GM12878 (cell line): ENCODE measurements at regions not wholly inside any gene's neighbourhood (a gene's known extent, or its start where the extent isn't known, plus 50 kb on each side); places are given as distances from the start of the nearest gene placed in this dataset.

ENCODE experiments used
- ATAC-seq: fragments of 200-7000 bp; cut with Tn5 transposase; 3 replicates; pipeline ENCODE4 v1.9.1; 2020; ENCODE audit warnings: mild to moderate bottlenecking, moderate library complexity
- BruUV-seq: library from RNA; stranded (reverse); fragments of 400-500 nt; replicated peaks from 2 replicates; lab custom pipeline; 2021; lab: Mats Ljungman, UMichigan
- CTCF ChIA-PET: fragments of 300-600 bp; sonication (Branson Sonifier 250); formaldehyde crosslinking; extraction: SDS; loops from one replicate; lab custom pipeline; 2021; ENCODE audit warnings: inconsistent platforms; lab: Yijun Ruan, JAX
- POLR2A ChIA-PET: fragments of 350-600 bp; formaldehyde crosslinking; extraction: SDS; loops from one replicate; lab custom pipeline; 2021; ENCODE audit warnings: inconsistent platforms; lab: Charles Lee
- RAD21 ChIA-PET: fragments of 300-600 bp; sonication (Branson Sonifier 250); formaldehyde crosslinking; loops from one replicate; lab custom pipeline; 2023; ENCODE audit warnings: antibody characterized with exemption; ENCODE audit not compliant: unreplicated experiment; lab: Charles Lee
- SMC1A ChIA-PET: fragments of 300-600 bp; sonication (Branson Sonifier 250); formaldehyde crosslinking; loops from one replicate; lab custom pipeline; 2023; ENCODE audit not compliant: unreplicated experiment, uncharacterized antibody; lab: Charles Lee
- DNase-seq: peaks from one replicate; pipeline ENCODE4 v3.0.0-alpha.2; 2011; ENCODE audit warnings: low read depth, low spot score
- FAIRE-seq: peaks from 3 replicates; lab custom pipeline; 2011; peaks lifted over from hg19 to GRCh38; lab: Jason Lieb, UNC
- H2AFZ ChIP-seq: 2 replicates; pipeline ENCODE4 v1.6.0; 2011; ENCODE audit warnings: low read depth, low read length, control low read depth; ENCODE audit not compliant: control insufficient read depth
- H3K27ac ChIP-seq: 2 replicates; pipeline ENCODE4 v1.5.1; 2011; ENCODE audit warnings: control low read depth; ENCODE audit not compliant: control insufficient read depth, insufficient read depth
- H3K27me3 ChIP-seq, 2 experiments: replicated peaks in 1 of 2; 2 replicates each; pipeline versions ENCODE4 v1.6.0 to v1.6.1; 2011; ENCODE audit warnings: low read length in 1 of 2; ENCODE audit not compliant: control insufficient read depth in 2 of 2, insufficient read depth in 2 of 2
- H3K36me3 ChIP-seq, 2 experiments: 2 replicates each; pipeline ENCODE4 v1.5.1; 2011; ENCODE audit warnings: low read length in 1 of 2; ENCODE audit not compliant: control insufficient read depth in 2 of 2, insufficient read depth in 2 of 2
- H3K4me1 ChIP-seq: 2 replicates; pipeline ENCODE4 v1.6.1; 2011; ENCODE audit warnings: mild to moderate bottlenecking, low read length, moderate library complexity, mixed read lengths; ENCODE audit not compliant: control insufficient read depth, insufficient read depth
- H3K4me2 ChIP-seq: 2 replicates; pipeline ENCODE4 v1.6.0; 2011; ENCODE audit warnings: control low read depth; ENCODE audit not compliant: control insufficient read depth, insufficient read depth
- H3K4me3 ChIP-seq: fragments of 200-600 bp; sonication (generic); 2 replicates; pipeline ENCODE4 v1.5.1; 2016
- H3K79me2 ChIP-seq: 2 replicates; pipeline ENCODE4 v1.6.0; 2011; ENCODE audit warnings: low read length; ENCODE audit not compliant: control insufficient read depth, insufficient read depth
- H3K9ac ChIP-seq: 2 replicates; pipeline ENCODE4 v1.8.0; 2011; ENCODE audit warnings: low read length, control low read depth, mixed read lengths; ENCODE audit not compliant: control insufficient read depth, insufficient read depth
- H3K9me3 ChIP-seq: replicated peaks from 3 replicates; pipeline ENCODE4 v1.5.1; 2011; ENCODE audit warnings: mild to moderate bottlenecking, low read length; ENCODE audit not compliant: control insufficient read depth, insufficient read depth
- H4K20me1 ChIP-seq: 2 replicates; pipeline ENCODE4 v1.6.0; 2011; ENCODE audit not compliant: control insufficient read depth, insufficient read depth
- BHLHE40 ChIP-seq, 2 experiments: fragments of 450-650 bp in 1 of 2; IDR thresholded peaks; 2 replicates each; pipeline ENCODE4 v1.6.1; 2011 to 2017; ENCODE audit warnings: low read depth in 2 of 2, borderline replicate concordance in 1 of 2, improper control_type of control experiment in 1 of 2, low read length in 1 of 2, mild to moderate bottlenecking in 1 of 2
- CREM ChIP-seq: IDR thresholded peaks from 2 replicates; pipeline ENCODE4 v1.6.1; 2014; ENCODE audit warnings: antibody characterized with exemption, low read depth
- ELK1 ChIP-seq: IDR thresholded peaks from 2 replicates; pipeline ENCODE4 v1.6.1; 2012; ENCODE audit warnings: low read depth, low read length, improper control_type of control experiment
- IKZF2 ChIP-seq, 2 experiments: fragments of 450-650 bp; IDR thresholded peaks; 2 replicates each; pipeline ENCODE4 v1.6.1; 2017; ENCODE audit warnings: mild to moderate bottlenecking in 2 of 2, moderate library complexity in 2 of 2
- KDM1A ChIP-seq: fragments of 200-600 bp; sonication (generic); IDR thresholded peaks from 2 replicates; pipeline ENCODE4 v1.6.1; 2016; ENCODE audit warnings: borderline replicate concordance
- MEF2A ChIP-seq: IDR thresholded peaks from 2 replicates; pipeline ENCODE4 v1.6.1; 2011; ENCODE audit warnings: low read depth, mild to moderate bottlenecking, low read length, moderate library complexity; ENCODE audit not compliant: insufficient read depth
- NR2F1 ChIP-seq: fragments of 450-650 bp; conservative IDR thresholded peaks from 2 replicates; pipeline ENCODE4 v1.6.1; 2017; ENCODE audit warnings: mild to moderate bottlenecking
- USF2 ChIP-seq: IDR thresholded peaks from 2 replicates; pipeline ENCODE4 v1.6.1; 2011; ENCODE audit warnings: low read depth, low read length, improper control_type of control experiment, borderline replicate concordance
- WRNIP1 ChIP-seq: IDR thresholded peaks from 2 replicates; pipeline ENCODE4 v1.6.1; 2011; ENCODE audit warnings: low read depth, low read length, improper control_type of control experiment, borderline replicate concordance
- ZBTB4 ChIP-seq: fragments of 450-650 bp; formaldehyde crosslinking; IDR thresholded peaks from 2 replicates; pipeline ENCODE4 v1.4.0; 2022; ENCODE audit warnings: mild to moderate bottlenecking, moderate library complexity
- ZNF207 ChIP-seq: fragments of 450-650 bp; IDR thresholded peaks from 2 replicates; pipeline ENCODE4 v1.6.1; 2014; ENCODE audit warnings: antibody characterized with exemption, mild to moderate bottlenecking, borderline replicate concordance
- ZNF24 ChIP-seq: fragments of 450-650 bp; IDR thresholded peaks from 2 replicates; pipeline ENCODE4 v1.6.1; 2017; ENCODE audit warnings: antibody characterized with exemption, mild to moderate bottlenecking
- ZNF592 ChIP-seq: fragments of 450-650 bp; IDR thresholded peaks from 2 replicates; pipeline ENCODE4 v1.6.1; 2017; ENCODE audit warnings: mild to moderate bottlenecking, moderate library complexity
- ZSCAN29 ChIP-seq: fragments of 450-650 bp; IDR thresholded peaks from 2 replicates; pipeline ENCODE4 v1.6.1; 2017; ENCODE audit warnings: mild to moderate bottlenecking, moderate library complexity
- WGBS: methylation state at CpG from one replicate; pipeline ENCODE4 v1.1.6; 2016; ENCODE audit warnings: low lambda C conversion rate; ENCODE audit not compliant: insufficient replicate concordance, insufficient coverage; ENCODE audit errors: missing lambda C conversion rate; 5-methylcytosine and 5-hydroxymethylcytosine counted together
- in situ Hi-C: fragments of 300-500 bp; cut with MboI; formaldehyde crosslinking; loops from 9 replicates; pipeline ENCODE4 v1.14.3; 2018; ENCODE audit warnings: mixed read lengths
- intact Hi-C: fragments of 100-400 bp; cut with micrococcal nuclease; formaldehyde crosslinking; loops from one replicate; pipeline ENCODE4 v1.14.2; 2022; ENCODE audit not compliant: unreplicated experiment

- H4K20me1 ChIP-seq: no peaks in the 10 kb centered on the region
- ChIA-PET CTCF (no interaction called here), RAD21 (no interaction called here), SMC1A (no interaction called here), POLR2A (no interaction called here)
- DNase-seq (no peak), ATAC-seq (no peak), FAIRE-seq (no peak)
- H3K79me2 ChIP-seq: no peaks in the 10 kb centered on the region
- no peak overlapping the region for H3K27ac ChIP-seq
- no peak overlapping the region for H2AFZ ChIP-seq
- H3K4me1 ChIP-seq: no peaks in the 10 kb centered on the region
- intact Hi-C loops: no loop called here
- BruUV-seq: no TSS peak
- H3K27me3 ChIP-seq: no peaks in the 10 kb centered on the region
- in situ Hi-C loops: no loop called here
- no peak overlapping the region for H3K4me2 ChIP-seq
- H3K4me3 ChIP-seq: no peak overlapping the region
- TF ChIP-seq USF2 (no peak), ZSCAN29 (no peak), IKZF2 (IDR thresholded peaks at IDR 0.05) (no peak), WRNIP1 (no peak), BHLHE40 (IDR thresholded peaks at IDR 0.05; ENCODE audit: borderline replicate concordance in 1 of 2, low read depth in 2 of 2, low read length in 1 of 2) (no peak), ZNF592 (no peak), NR2F1 (no peak), CREM (no peak), ELK1 (no peak), ZBTB4 (CRISPR knock-in tag) (no peak), KDM1A (no peak), ZNF207 (no peak), MEF2A (no peak), ZNF24 (no peak)
- no peaks in the 10 kb centered on the region for H3K36me3 ChIP-seq
- 20% methylated on average over 4 of the region's 4 CpGs for WGBS
- H3K9ac ChIP-seq: no peak overlapping the region
- no peaks in the 10 kb centered on the region for H3K9me3 ChIP-seq
Measured at GRCh38 chr9:23464275-23464674, 361.8 kb downstream of the ELAVL2 start.
